ENCODE measurements at regions not wholly inside any gene's neighbourhood (a gene's known extent, or its start where the extent isn't known, plus 50 kb on each side); places are given as distances from the start of the nearest gene placed in this dataset.
"Not testable (repeated sequence)": the region's sequence is repeated elsewhere in the genome, so short reads cannot be mapped to it uniquely, and the experiment has no call there.

DNA sequence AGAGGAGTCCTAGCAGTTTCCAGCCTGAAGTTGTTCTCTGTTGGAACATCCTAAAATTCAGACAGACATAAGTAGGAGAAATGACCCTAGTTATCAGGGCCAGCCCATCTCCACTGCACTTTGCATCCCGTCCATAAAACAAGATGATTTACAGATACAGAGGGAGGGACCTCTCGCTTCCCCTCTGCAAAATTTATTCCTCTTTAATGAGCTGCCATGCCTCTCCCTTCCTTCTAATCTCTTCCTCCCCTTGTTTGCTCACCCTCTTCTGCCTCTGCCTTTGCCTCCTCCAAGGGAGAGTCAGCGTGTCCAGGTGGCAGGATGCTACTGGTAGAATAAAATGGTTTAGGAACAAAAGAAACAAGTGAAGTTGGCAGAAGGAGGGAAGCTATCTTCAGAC is 351.3 kb downstream of the SOX9 start:
- H3K36me3 ChIP-seq (ENCODE audit: low read length), result no peaks in the 10 kb centered on the region
- no peak overlapping the region for H3K4me3 ChIP-seq (ENCODE audit: insufficient read depth, low read length, poor library complexity, severe bottlenecking)
- no peaks in the 10 kb centered on the region for H4K20me1 ChIP-seq (ENCODE audit: low read depth, low read length)
- H2AFZ ChIP-seq (ENCODE audit: low read depth, low read length, severe bottlenecking), result no peak overlapping the region
- no peaks in the 10 kb centered on the region for H3K27me3 ChIP-seq (ENCODE audit: low read length)
- H3K4me2 ChIP-seq (ENCODE audit: low read depth, low read length, poor library complexity, severe bottlenecking), result no peak overlapping the region
- no peaks in the 10 kb centered on the region for H3K9me3 ChIP-seq (ENCODE audit: insufficient read depth, low read length)
- no peak overlapping the region for H3K27ac ChIP-seq (ENCODE audit: low read depth, low read length)
- TF ChIP-seq, protein P1, sequence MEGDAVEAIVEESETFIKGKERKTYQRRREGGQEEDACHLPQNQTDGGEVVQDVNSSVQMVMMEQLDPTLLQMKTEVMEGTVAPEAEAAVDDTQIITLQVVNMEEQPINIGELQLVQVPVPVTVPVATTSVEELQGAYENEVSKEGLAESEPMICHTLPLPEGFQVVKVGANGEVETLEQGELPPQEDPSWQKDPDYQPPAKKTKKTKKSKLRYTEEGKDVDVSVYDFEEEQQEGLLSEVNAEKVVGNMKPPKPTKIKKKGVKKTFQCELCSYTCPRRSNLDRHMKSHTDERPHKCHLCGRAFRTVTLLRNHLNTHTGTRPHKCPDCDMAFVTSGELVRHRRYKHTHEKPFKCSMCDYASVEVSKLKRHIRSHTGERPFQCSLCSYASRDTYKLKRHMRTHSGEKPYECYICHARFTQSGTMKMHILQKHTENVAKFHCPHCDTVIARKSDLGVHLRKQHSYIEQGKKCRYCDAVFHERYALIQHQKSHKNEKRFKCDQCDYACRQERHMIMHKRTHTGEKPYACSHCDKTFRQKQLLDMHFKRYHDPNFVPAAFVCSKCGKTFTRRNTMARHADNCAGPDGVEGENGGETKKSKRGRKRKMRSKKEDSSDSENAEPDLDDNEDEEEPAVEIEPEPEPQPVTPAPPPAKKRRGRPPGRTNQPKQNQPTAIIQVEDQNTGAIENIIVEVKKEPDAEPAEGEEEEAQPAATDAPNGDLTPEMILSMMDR (IDR thresholded peaks at IDR 0.05; ENCODE audit: insufficient read depth, low read length, poor library complexity, severe bottlenecking), result no peak
- TF ChIP-seq EZH2phosphoT487 (conservative IDR thresholded peaks at IDR 0.05; ENCODE audit: low read length), result no peak
- no peaks in the 10 kb centered on the region for H3K9me2 ChIP-seq (replicated peaks; ENCODE audit: insufficient read depth, low read length)
- no peaks in the 10 kb centered on the region for H3K79me2 ChIP-seq (ENCODE audit: insufficient read depth, low read length)
- H3F3A ChIP-seq (ENCODE audit: insufficient read depth), result no peaks in the 10 kb centered on the region
- H3K9ac ChIP-seq (ENCODE audit: low read length), result no peak overlapping the region

DNA sequence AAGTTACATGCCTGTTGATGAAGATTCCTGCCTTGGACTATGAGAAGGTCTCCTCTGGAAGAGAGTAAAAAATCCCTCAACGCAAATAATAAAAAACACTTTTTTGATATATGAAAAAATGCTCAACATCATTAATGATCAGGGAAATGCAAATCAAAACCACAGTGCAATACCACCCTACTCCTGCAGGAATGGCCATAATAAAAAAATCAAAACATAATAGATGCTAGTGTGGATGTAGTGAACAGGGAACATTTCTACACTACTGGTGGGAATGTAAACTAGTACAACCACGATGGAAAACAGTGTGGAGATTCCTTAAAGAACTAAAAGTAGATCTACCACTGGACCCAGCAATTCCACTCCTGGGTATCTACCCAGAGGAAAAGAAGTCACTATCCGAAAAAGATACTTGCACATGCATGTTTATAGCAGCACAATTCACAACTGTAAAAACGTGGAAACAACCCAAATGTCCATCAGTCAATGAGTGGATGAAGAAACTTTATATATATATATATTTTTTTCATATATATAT is 352.1 kb downstream of the SOX9 start:
- not testable (repeated sequence) for H3K27me3 ChIP-seq (ENCODE audit: low read length); H2AFZ ChIP-seq (ENCODE audit: low read depth, low read length, severe bottlenecking); H3K27ac ChIP-seq (ENCODE audit: low read depth, low read length); H3K79me2 ChIP-seq (ENCODE audit: insufficient read depth, low read length); H3K9me2 ChIP-seq (replicated peaks; ENCODE audit: insufficient read depth, low read length); H3K36me3 ChIP-seq (ENCODE audit: low read length); H3K4me3 ChIP-seq (ENCODE audit: insufficient read depth, low read length, poor library complexity, severe bottlenecking); H3K9me3 ChIP-seq (ENCODE audit: insufficient read depth, low read length); H3K9ac ChIP-seq (ENCODE audit: low read length); H4K20me1 ChIP-seq (ENCODE audit: low read depth, low read length); H3F3A ChIP-seq (ENCODE audit: insufficient read depth); H3K4me2 ChIP-seq (ENCODE audit: low read depth, low read length, poor library complexity, severe bottlenecking)

DNA sequence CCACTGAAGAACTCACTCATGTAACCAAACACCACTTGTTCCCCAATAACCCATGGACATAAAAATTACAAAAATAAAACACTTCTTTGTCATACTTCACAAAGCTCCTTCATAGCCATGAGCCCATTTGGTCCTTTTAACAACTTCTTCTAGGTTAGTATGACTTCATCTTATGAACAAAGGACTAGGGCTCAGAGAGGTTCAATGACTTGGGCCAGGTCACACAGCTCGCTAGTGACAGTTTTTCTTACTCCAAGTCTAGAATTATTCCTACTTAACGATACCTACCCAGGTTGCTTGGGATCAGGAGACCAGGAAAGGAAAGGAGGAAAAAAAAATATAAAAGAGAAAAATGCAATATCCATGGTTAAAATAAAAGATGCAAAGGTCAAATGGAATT is 353.4 kb downstream of the SOX9 start:
- H4K20me1 ChIP-seq (ENCODE audit: low read depth, low read length), result no peaks in the 10 kb centered on the region
- TF ChIP-seq, protein P1 (IDR thresholded peaks at IDR 0.05; ENCODE audit: insufficient read depth, low read length, poor library complexity, severe bottlenecking), result no peak
- no peak for TF ChIP-seq EZH2phosphoT487 (conservative IDR thresholded peaks at IDR 0.05; ENCODE audit: low read length)
- H3K9me3 ChIP-seq (ENCODE audit: insufficient read depth, low read length), result no peaks in the 10 kb centered on the region
- no peak overlapping the region for H3K27ac ChIP-seq (ENCODE audit: low read depth, low read length)
- no peaks in the 10 kb centered on the region for H3F3A ChIP-seq (ENCODE audit: insufficient read depth)
- no peak overlapping the region for H3K4me3 ChIP-seq (ENCODE audit: insufficient read depth, low read length, poor library complexity, severe bottlenecking)
- no peaks in the 10 kb centered on the region for H3K79me2 ChIP-seq (ENCODE audit: insufficient read depth, low read length)
- H2AFZ ChIP-seq (ENCODE audit: low read depth, low read length, severe bottlenecking), result no peak overlapping the region
- no peak overlapping the region for H3K9ac ChIP-seq (ENCODE audit: low read length)
- H3K36me3 ChIP-seq (ENCODE audit: low read length), result no peaks in the 10 kb centered on the region
- no peaks in the 10 kb centered on the region for H3K9me2 ChIP-seq (replicated peaks; ENCODE audit: insufficient read depth, low read length)
- H3K27me3 ChIP-seq (ENCODE audit: low read length), result no peaks in the 10 kb centered on the region
- H3K4me2 ChIP-seq (ENCODE audit: low read depth, low read length, poor library complexity, severe bottlenecking), result no peak overlapping the region

DNA sequence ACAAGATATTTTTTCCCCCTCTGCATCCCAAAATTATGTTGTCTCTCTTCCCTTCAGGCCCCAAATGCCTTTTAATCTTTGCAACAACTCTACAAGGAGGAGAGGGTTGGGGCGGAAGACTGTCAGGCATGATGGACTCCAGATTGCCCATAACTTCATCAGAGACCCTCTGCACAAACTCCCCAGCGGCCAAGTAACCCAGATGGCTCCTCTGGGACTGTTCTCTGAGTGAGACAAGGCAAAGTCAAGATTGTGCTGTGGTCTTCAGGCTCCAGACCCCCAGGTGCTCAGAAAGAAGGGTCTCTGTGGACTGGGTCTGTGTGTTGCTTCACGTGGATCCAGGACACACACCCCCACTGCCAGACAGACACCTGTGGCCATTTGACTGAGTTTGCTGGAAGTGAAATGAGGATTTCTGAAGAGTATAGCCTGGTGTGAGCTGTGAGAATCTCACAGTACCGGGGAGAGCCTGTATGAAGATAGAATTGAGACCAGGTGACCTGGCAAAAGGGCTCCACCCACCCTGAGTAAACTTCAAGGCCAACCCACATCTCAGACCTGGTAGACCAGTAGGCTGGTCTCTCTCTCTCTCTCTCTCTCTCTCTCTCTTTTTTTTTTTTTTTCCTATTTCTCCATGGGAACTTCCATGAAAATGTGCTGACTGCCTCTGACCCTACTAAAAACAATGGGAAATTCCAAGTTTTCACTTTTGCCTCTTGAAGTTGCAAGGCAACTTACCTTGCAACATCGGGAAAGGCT is 354.1 kb downstream of the SOX9 start:
- no peak overlapping the region for H3K27ac ChIP-seq (ENCODE audit: low read depth, low read length)

More for the DNA sequence above, 354.1 kb downstream of the SOX9 start:
- no peaks in the 10 kb centered on the region for H3K9me3 ChIP-seq (ENCODE audit: insufficient read depth, low read length)
- H3K4me3 ChIP-seq (ENCODE audit: insufficient read depth, low read length, poor library complexity, severe bottlenecking), result no peak overlapping the region
- H3K9ac ChIP-seq (ENCODE audit: low read length), result no peak overlapping the region
- H3K27me3 ChIP-seq (ENCODE audit: low read length), result no peaks in the 10 kb centered on the region
- TF ChIP-seq, protein P1 (IDR thresholded peaks at IDR 0.05; ENCODE audit: insufficient read depth, low read length, poor library complexity, severe bottlenecking), result no peak
- TF ChIP-seq EZH2phosphoT487 (conservative IDR thresholded peaks at IDR 0.05; ENCODE audit: low read length), result no peak
- no peak overlapping the region for H3K4me2 ChIP-seq (ENCODE audit: low read depth, low read length, poor library complexity, severe bottlenecking)
- H3K9me2 ChIP-seq (replicated peaks; ENCODE audit: insufficient read depth, low read length), result no peaks in the 10 kb centered on the region
- no peak overlapping the region for H2AFZ ChIP-seq (ENCODE audit: low read depth, low read length, severe bottlenecking)
- no peaks in the 10 kb centered on the region for H3K79me2 ChIP-seq (ENCODE audit: insufficient read depth, low read length)
- no peaks in the 10 kb centered on the region for H3F3A ChIP-seq (ENCODE audit: insufficient read depth)
- no peaks in the 10 kb centered on the region for H4K20me1 ChIP-seq (ENCODE audit: low read depth, low read length)
- no peaks in the 10 kb centered on the region for H3K36me3 ChIP-seq (ENCODE audit: low read length)
